Dermis blood vessel endothelial cell (primary cell): ENCODE measurements at regions not wholly inside any gene's neighbourhood (a gene's known extent, or its start where the extent isn't known, plus 50 kb on each side); places are given as distances from the start of the nearest gene placed in this dataset.

ENCODE experiments used
- DNase-seq: peaks from one replicate; pipeline ENCODE4 v3.0.0; 2010

- DNase-seq: no peak
Observed at GRCh38 chr2:120902592-120902991, 166.9 kb downstream of the GLI2 start.

DNA sequence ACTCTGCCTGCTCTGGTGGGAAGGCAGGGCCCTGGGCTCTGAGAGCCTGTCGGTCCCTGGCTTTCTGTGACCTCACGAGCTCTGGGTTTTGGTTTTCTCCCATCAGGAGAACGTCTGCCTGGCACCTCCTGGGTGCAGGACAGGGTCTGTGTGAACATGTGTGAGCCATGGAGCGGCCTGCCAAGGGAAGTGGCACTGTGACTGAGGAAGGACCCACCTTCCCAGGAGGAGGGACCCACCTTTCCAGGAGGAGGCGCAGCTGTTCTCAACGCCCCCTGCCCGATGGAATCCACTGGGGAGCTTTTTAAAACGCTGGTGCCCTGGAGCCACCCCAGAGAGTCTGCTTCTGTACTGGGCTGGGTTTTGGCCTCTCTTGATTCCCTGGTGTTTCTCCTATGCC is 168.7 kb downstream of the GLI2 start:
- no peak for DNase-seq

DNA sequence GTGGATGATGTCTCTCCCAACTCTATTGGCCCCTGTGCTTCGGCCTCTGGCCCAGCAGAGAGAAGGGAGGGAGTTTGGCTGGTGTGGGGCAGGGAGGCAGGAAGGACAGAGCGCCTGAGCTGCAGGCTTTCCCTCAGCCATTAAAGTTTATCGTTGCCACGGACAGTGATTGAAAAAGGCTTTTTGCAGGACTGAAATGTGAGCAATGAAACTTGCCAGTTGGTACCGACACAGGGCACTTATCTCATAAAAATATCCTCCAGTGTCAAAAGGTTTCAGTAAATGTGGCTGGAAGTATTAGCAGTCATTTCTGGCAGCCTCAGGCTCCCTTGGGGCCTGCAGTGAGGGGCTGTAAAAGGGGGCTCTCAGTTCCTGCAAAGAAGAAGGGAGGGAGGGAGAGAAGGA is 169.2 kb downstream of the GLI2 start:
- no peak for DNase-seq

DNA sequence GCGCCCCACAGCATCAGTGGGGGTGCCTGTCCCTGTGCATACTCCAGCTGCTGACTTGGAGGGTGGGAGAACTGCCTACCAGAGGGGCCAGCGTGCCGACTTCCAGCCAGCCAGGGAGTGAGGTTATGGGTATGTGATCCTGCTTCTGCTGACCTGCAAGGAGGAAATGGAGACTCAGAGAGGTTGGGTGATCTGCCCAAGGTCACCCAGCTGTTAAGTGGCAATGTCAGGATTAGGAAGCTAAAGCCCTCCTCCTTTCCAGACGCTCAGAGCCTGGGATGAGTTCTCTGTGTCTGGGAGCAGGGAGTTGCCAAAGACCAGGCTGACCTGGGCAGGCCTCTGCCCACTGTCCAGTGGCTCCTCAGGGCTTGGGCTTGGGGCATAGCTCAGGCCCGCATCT is 169.6 kb downstream of the GLI2 start:
- DNase-seq: no peak

- DNase-seq: no peak
Observed at GRCh38 chr2:120905824-120906571, 170.3 kb downstream of the GLI2 start.

DNA sequence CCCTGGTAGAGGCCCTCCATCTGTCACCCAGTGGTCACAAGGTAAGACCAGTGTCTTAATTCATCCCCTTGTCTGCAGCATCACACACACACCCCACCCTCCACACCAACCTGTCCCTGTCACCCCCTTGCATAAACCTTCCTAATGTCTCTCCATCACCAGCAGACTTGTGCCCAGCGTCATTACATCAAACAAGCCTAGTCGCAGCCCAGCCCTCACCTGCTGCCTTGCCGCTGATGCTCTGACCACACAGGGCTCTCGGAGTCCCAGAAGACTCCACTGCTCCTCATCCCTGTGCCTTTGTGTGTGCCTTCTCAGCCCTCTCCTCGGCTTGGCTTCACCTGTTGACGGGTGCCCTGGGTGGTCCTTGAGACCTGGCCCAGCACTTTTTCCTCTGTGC is 171.2 kb downstream of the GLI2 start:
- DNase-seq: no peak

GRCh38 chr2:120907822-120908221 is 172.2 kb downstream of the GLI2 start:
- DNase-seq: peak; percentile 6

DNA sequence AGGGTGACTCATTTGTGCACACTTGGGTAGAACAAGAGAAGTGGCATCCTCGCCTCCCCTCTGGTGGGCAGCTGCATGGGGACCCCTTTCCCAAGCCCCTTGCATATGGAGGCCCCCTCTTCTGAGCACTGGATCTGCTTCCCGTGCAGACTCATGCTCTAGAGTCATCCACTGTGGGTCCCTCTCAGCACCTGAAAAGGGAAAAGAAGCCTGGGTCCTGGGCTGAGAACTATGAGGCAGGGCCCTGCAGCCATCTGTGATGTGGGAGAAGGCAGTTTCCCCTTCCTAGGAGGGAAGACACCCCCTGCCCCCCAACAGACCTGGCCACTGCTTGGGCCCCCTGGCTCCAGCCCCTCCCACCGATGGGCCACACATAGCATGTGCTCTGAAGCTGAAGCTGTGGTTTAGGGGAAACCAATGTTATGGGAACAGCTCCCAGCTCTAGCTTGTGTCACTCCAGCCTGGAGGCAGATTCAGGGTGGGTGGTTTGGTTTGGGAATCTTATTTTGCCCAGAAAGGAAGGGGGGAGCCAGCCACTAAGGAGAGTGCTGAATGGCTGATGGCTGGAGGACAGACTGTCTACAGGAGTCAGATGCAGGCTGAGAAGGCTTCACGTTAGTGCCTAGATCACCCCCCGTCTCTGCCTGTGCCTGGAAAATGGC is 172.8 kb downstream of the GLI2 start:
- DNase-seq: no peak

DNA sequence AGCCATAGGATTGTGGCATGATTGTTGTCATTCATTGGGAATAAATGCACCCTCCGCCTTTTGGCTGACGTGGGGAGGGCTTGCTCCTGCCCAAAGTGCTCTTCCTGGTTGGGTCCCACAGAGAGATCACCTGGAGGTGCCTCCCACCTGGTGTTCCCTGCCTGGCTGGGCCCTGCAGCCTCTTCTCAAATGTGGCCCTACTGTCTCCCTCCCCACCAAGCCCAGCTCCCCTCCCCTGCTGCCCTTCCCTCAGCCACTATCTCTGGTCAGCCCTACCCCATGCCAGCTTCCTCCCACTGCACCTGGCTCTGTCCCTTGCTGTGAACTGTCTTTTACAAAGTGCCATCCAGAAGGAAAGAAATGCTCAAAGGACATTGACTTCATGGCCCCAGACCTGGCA is 173.4 kb downstream of the GLI2 start:
- no peak for DNase-seq

DNA sequence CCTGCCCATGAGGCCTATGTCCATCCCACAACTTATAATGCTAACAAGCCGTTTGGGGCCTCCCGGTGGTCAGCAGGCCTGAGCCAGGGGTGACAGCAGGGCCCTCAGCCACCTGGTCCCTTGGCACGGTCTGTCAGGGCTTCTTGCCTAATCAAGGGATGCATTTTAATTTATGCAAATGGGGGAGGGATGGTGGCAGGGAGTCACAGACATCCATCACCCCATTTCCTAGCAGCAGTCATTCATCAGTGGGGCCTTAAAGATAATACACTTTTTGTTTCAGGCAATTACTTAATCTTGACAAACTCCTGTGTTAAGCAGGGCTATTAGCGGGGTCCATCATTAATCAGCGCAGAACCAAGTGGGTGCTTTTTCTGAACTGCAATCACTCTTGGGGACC is 174.5 kb downstream of the GLI2 start:
- no peak for DNase-seq

DNA sequence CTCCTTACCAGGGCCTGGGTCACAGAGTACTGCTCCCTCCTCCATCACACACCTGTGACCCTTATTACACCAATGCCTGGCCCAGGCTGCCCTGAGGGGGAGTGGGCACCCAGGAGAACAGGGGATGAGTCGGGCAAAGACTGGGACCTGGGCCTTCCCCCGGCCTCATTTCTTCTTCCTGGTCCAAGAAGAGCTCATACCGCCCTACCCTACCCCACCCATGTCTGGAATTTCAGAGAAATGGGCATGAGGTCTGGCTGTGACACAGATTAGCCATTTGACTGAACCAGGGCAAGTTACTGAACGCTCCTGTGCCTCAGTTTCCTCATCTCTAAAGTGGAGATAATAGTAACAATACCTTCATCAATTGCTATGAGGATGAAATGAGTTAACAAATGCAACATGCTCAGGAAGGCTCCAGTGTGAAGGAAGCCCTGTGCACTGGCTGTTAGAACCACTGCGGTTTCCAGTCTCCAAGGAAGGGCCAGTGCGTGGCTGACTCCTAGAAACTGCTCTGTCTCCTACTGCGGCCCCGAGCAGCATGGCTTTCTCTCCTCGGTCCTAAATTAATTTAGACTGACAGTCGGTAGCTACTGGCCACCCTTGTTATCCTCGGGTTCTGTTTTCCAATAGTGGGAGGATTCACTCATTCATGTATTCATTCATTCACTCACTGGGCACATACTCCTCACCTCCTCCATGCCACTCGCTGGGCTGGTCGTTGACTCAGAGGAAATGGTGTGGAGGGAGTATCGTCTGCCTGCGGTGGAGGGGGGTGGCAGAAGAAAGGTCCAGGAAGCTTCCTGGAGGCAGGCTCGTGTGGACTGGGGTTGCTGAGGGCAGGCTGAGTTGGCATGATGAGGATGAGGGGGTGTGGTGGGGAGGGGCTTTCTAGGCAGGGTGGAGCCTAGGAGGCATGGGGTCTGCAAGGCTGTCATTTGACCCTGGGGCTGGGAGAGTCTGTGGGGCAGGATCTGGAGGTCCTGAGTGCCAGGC is 175.6 kb downstream of the GLI2 start:
- peak; percentile 12 for DNase-seq

GRCh38 chr2:120912101-120912985 is 176.7 kb downstream of the GLI2 start:
- DNase-seq: no peak

GRCh38 chr2:120913972-120914838 is 178.5 kb downstream of the GLI2 start:
- DNase-seq: no peak

DNA sequence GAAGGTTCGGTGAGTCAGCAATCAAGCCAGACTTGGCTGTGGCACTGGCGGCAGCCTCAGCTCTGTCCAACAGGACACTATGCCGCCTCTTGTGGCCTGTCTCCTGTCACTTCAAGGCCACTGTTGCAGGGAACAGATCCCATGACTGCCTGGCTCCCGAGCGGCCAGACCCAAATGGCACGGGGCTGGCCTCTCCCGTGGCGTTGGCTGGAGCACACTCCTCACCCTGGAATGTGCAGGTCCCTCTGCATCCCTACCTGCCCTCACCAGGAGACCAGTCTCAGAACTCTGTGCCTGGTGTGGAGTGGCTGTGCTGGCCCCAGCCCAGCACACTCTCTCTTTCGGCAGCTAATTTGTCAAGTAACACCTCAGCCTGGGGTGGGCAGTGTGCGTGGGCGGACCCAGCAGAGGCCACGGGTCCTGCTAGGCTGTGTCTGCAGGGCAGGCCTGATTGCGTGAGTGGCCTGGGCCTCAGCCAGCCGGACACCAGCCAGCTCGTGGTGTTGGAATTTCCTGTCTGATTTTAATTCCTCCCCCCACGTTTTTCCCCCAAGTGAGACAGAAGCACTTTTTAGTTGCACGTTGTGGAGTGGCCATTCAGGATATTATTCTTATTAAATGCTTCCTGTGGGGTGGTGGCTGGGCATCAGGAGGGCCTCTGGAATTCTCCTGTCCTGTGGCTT is 179.3 kb downstream of the GLI2 start:
- peak; percentile 94 for DNase-seq

DNA sequence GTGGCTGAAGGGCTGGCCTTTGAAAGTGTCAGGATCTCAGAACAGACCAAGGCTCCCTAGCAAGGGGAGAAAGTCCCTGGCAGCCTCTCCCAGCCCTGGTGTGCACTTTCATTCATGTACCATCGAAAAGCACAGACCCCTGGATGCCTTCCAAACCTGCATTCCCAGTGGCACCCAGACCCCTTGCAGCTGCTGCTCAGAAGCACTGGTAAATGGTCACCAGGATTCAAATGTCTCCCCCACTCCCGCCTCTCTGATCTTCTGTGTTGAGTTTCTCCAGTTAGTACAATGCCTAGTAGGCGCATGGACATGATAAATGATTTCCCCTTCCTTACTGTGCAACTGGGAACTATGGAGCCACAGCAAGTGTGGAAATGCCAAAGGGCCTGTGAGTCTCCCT is 180.0 kb downstream of the GLI2 start:
- DNase-seq: peak; percentile 9

- DNase-seq: no peak
Observed at GRCh38 chr2:120916446-120916845, 180.8 kb downstream of the GLI2 start.

DNA sequence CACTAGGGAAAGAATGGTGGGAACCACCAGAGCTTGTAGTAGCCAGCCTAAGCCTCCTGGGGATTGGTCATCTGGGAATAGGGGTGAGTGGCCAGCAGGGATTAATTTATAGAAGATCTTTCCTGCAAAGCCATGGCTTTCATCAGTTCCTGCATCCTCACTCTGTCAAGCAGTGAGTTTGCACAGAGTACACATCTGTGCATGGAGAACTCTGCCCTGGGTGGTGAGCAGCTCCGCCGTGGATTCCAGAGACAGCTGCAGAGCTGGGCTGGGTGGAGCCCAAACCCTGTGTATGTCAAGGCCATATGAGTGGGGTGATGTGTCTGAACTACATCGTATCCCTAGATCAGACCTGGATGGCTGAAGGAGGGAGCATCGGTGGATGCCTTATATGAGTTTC is 182.2 kb downstream of the GLI2 start:
- DNase-seq: no peak

DNA sequence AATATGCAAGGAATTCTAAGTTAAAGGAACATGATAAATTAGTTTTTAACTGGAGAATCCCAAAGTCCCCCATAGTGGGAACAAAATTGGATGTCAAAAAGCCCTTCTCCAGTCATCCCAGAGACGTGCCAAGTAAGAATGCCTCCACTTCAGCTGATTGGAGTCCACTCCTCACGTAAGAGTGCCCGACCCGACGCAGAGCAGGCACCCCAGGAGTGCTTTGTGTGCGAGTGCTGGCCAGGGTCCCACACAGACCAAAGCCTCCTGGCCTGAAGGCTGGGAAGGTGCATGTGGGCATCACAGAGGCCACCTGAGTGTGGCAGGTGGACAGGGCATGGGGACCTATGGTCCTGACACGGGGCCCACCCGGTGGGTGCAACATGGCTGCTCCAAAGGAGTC is 183.5 kb downstream of the GLI2 start:
- no peak for DNase-seq

- DNase-seq: no peak
Observed at GRCh38 chr2:120919771-120920453, 184.2 kb downstream of the GLI2 start.
